HG02763 (cell line): ENCODE measurements at regions not wholly inside any gene's neighbourhood (a gene's known extent, or its start where the extent isn't known, plus 50 kb on each side); places are given as distances from the start of the nearest gene placed in this dataset.

Source experiments
- ATAC-seq: cut with Tn5 transposase; IDR thresholded peaks from one replicate; pipeline ENCODE4 v1.9.1; 2021; ENCODE audit warnings: mild to moderate bottlenecking, moderate library complexity; ENCODE audit not compliant: unreplicated experiment

DNA sequence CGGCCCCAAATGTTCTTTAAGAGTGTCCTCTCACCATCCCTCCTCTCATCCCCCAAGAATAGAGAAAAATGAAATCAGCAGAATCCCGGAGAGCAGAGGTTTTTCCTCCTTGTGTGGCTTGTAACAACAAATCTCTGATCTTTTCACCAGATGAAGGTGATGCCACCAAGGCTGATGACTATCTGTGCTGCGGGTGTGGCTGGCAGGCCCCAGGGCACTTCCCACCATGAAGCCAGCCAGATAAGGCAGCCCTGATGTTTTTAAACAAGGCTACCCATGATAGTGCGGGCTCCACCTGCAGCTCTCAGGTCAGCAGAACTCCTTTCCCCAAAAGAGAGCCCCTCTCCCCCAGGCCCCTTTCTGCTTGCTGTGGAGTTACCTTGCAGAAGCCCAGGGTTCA, 58.0 kb upstream of the PARP11 start:
- no peak for ATAC-seq

DNA sequence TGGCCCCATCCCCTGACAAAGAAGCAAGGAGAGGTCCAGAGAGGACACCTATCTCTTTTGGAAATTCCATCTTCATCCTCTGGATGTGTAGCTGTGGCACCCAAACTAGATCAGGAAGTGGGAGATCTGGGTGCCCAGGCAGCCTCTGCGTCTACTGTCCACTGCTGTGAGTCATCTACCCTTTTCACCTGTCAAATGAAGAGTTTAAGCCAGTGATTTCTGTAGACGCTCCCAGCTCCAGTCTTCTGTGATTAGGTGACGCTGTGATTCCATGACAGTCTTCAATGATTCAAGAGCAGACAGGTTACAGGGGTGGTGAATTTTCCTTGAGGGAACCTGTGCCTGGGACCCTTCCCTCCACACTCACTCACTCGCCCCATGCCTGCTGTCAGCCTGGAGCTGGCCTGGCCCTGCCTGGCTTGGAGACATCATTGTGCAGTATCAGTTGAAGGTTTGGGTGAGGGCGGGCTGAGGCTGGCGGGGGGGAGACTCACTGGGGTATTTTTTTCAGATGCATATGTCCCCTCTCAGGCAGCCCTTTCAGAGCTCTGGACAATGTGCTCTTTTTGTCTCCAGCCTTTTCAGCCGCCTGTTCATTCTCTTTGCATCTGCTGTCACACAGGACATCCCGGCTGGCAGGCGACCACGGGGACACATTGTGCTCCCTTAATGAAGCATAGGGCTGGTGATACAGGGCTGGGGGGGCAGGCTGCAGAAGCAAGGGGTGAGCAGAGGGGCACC, 56.8 kb upstream of the PARP11 start:
- ATAC-seq, result no peak

DNA sequence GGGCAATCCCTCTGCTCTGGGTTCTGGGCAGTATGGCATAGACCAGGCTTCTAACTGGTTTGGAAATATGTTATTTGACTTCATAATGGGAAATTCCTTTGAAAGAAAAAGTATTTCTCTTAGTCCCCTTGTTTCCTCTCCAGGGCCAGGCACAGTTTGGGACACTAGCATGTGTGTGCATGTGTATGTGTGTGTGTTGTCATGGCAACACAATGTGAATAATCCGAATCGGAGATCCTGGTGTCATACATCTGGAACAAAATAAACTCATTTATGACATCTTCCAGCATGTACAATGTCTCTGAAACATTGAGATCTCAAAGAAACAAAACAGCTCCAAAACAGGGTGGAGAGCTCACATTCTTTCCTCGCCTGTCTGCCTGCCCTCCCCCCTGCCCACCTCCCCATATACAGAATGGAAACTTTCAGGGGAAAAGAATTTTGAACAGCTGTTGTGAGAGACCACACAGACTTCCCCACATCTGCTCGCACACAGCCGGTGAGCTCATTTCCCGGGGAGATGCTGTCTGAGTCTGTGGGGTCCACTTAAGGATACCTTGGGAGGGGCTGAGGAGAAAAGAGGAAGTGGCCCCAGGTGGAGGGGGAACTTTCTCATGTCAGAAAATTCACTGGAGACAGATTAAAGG, 55.5 kb upstream of the PARP11 start:
- ATAC-seq, result no peak

DNA sequence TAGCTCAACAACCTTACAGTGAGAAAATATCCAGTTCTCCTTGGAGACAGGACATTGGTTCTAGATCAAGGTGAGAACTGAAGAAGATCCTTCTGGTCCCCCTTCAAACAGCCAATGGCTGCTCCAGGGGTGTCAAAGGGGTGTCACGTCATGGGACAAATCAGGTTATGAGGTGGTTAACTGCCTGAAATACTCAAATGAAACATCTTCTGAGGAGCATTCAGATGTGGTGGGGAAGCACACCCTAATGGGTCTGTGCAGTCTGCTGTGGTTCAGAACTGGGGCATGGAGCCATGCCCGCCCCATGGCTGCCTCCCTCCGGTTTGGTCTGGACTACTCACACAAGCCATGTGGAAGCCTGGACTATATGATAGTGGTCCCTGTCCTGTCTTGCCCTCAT, 52.4 kb upstream of the PARP11 start:
- no peak for ATAC-seq

DNA sequence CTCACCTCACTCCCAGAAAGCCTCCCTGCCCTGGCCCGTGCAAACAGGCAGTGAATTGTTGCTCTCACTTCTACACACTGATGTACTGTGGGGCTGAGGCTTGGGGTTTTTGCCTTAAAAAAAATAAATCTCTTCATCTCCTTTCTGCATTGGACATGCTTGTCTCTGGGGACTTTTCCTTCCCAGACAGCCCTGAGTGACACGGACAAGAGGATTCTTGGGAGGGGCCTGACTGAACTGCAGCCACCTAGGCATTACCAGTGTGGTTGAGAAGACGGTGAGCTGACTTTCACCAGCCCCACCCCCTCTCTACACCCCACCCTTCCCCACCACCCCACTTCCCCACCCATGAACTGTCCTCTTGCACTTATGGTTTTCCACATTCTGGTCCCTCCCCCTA, 51.6 kb upstream of the PARP11 start:
- ATAC-seq, result no peak

DNA sequence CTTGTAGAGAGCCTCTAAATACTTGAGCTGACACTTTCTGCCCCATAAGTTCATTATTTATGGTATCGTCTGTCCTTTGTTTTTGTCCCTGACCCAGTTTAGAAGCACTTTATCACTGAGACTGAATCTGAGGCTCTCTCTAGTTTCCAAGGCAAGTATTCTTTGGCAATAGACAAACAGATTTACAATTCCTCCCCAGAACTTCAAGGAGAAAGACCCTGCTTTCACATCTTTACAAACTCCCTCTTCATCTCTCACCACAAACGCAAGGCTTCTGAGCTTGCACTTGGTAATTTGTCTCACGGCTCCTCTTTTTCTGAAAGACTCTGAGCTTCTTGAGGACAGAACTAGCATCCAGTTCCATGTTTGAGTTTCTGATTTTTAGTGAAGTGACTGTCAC, 49.8 kb upstream of the PARP11 start:
- no peak for ATAC-seq
